ENCODE measurements at regions not wholly inside any gene's neighbourhood (a gene's known extent, or its start where the extent isn't known, plus 50 kb on each side); places are given as distances from the start of the nearest gene placed in this dataset.

DNA sequence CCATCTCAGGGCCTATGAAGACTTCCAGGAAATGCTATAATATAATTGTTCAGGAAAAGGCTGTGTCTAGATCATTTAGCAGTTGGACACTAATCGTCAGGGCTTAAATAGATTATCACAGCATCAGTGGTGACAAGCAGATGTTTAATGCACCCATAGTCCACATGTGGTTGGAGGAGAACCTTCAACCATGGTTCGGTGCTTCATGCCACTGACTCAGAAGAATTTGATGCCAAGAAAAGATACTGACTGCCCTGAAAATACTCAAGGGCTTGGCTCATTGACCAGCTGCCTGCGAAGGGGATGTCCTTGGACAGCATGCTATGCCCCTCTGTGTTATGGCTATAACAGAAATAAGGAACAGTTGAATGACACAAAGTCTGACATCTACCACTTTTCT, 175.7 kb downstream of the HHIPL2 start:
- H3K27me3 Mint-ChIP-seq: no peaks in the 10 kb centered on the region
- no peaks in the 10 kb centered on the region for H3K4me1 Mint-ChIP-seq
- ATAC-seq (ENCODE audit: low read depth) (no peak), DNase-seq (no peak)
- H3K4me3 Mint-ChIP-seq: no peak overlapping the region
- H3K36me3 Mint-ChIP-seq: no peaks in the 10 kb centered on the region
- H3K9me3 Mint-ChIP-seq: no peaks in the 10 kb centered on the region
- POLR2A ChIA-PET: no interaction called here
- H3K27ac Mint-ChIP-seq: no peak overlapping the region

DNA sequence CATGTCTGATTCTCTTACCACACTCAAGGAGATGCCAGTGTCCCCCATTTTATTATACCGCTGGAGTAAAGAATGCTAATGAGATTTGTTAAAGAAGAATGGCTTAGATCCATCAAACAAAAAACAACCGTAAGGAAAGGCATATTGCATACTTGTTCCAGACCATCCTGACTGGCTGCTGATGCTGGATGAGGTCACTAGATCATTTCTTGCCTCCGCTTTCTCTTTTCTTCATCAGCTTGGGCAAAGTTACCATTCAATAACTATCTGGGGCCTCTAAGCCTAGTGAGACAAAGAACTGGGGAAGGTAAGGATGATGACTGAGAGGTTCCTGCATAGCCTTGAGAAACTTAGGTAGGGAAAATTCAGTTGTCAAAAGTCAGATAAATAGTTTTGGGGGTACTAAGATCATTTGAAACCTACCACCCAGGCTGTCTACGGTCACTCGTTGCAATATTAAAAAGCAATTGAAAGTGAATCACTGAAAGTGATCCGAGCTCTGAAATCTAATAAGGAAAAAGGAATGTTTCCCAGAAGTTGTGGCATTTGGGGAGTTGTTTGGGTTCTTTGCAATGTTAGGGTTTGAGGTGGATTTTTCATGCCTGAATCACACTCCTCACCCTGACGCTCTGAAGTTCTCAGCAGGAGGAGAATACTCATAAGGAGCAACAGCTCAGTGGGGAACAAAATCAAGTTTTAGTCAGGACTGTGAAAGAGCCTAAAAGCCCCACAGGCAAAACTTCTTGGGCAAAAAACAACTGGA, 176.8 kb downstream of the HHIPL2 start:
- H3K36me3 Mint-ChIP-seq: no peaks in the 10 kb centered on the region
- ATAC-seq (ENCODE audit: low read depth) (no peak), DNase-seq (no peak)
- H3K27me3 Mint-ChIP-seq: no peaks in the 10 kb centered on the region
- no peaks in the 10 kb centered on the region for H3K9me3 Mint-ChIP-seq
- H3K4me3 Mint-ChIP-seq: no peak overlapping the region
- POLR2A ChIA-PET: no interaction called here
- H3K27ac Mint-ChIP-seq: no peak overlapping the region
- no peaks in the 10 kb centered on the region for H3K4me1 Mint-ChIP-seq

DNA sequence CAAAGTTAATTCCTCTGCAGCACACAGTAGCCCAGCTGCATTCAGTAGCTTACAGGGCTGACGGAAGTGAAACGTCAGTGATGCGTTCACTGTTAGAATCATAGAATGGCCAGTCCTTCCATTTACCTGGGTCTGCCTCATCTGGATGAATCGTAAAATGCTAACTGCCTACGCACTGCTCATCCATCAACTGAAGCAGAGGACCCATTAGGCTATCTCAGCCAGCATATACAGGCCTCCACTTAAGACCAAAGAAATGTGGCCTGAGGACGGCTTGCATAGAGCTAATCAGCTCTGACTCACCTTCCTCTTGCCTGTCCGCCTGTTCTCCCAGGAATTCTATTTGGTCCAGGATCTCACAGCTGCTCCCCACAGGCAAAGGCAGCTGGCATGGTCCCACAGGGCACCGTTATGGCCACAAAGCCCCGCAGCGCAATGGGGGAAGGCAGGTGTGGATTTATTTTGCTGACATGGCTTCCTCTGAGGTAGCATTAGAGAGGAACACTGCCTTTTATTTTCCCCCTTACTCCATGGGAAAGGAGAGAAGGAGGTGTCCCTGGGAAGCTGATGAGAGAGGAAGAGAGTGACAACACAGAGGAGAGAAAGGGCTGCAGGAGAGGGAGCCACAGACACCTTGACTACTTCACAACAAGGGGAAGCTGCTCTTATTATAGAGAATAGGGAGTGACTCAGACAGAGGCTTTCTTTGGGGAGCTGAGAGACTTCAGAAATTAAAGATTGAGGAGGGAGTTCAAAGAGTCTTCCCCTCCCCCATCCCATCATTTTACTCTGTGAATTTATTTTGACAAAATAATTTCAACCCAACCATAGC, 177.6 kb downstream of the HHIPL2 start:
- POLR2A ChIA-PET: no interaction called here
- Mint-ChIP-seq H3K27ac (no peak overlapping the region), H3K4me1 (no peaks in the 10 kb centered on the region), H3K36me3 (no peaks in the 10 kb centered on the region), H3K9me3 (no peaks in the 10 kb centered on the region), H3K27me3 (no peaks in the 10 kb centered on the region), H3K4me3 (no peak overlapping the region)
- no peak for DNase-seq
- ATAC-seq (ENCODE audit: low read depth): no peak

DNA sequence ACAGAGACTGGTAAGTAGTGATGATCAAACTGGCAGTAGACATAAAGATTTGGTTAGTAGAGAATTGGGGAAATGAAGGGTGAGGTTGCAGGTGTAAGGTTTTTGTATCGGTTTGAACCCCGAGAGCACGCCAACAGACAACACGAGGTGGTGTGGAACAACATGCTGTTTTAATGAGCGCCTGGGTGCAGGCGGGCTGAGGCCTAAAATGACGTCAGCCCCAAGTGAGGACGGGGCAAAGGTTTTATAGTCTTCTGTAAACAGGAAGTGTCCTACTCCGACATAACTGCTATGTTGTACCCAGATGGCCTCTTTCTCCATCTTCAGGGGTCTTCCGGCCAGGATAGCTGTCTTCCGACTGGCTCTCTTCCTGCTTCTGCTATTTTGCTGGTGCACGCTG, 178.8 kb downstream of the HHIPL2 start:
- Mint-ChIP-seq H3K27me3 (no peaks in the 10 kb centered on the region), H3K4me3 (no peak overlapping the region), H3K36me3 (no peaks in the 10 kb centered on the region), H3K4me1 (no peaks in the 10 kb centered on the region), H3K27ac (no peak overlapping the region), H3K9me3 (no peaks in the 10 kb centered on the region)
- no peak for ATAC-seq (ENCODE audit: low read depth)
- POLR2A ChIA-PET: no interaction called here
- DNase-seq: no peak

DNA sequence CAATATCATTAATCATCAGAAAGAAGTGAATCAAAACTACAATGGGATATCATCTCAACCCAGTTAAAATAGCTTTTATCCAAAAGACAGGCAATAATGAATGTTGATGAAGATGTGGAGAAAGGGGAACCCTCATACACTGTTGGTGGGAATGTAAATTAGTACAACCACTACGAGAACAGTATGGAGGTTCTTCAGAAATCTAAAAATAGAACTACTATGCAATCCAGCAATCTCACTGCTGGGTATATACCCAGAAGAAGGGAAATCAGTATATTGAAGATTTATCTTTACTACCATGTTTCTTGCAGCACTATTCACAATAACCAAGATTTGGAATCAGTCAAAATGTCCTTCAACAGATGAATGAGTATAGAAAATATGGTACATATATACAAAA, 189.8 kb downstream of the HHIPL2 start:
- POLR2A ChIA-PET: no interaction called here
- H3K27ac Mint-ChIP-seq: no peak overlapping the region
- no peak for DNase-seq
- no peak for ATAC-seq (ENCODE audit: low read depth)
- H3K9me3 Mint-ChIP-seq: peaks cover 5% of the 10 kb centered on the region
- no peaks in the 10 kb centered on the region for H3K27me3 Mint-ChIP-seq
- H3K36me3 Mint-ChIP-seq: no peaks in the 10 kb centered on the region
- no peaks in the 10 kb centered on the region for H3K4me1 Mint-ChIP-seq
- no peak overlapping the region for H3K4me3 Mint-ChIP-seq

DNA sequence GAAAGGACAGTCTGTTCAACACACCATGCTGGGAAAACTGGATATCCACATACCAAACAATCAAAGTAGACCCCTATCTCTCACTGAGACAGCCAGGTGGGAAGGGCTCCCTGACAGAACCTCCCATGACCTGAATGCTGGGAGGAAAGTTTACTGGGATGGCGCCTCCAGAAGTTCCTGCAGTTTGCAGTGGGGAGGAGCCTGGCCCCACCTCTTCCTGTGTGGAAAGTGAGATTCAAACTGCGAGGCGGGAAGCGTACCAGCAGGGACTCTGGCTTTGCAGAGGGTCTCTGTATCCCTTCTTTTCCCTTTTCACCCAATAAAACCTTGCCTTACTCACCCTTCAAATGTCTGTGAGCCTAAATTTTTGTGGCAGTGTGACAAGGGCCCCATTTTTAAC, 190.7 kb downstream of the HHIPL2 start:
- ATAC-seq (ENCODE audit: low read depth): no peak
- Mint-ChIP-seq H3K27ac (no peak overlapping the region), H3K36me3 (no peaks in the 10 kb centered on the region), H3K4me1 (no peaks in the 10 kb centered on the region), H3K27me3 (no peaks in the 10 kb centered on the region), H3K9me3 (peaks cover 5% of the 10 kb centered on the region), H3K4me3 (no peak overlapping the region)
- no peak for DNase-seq
- POLR2A ChIA-PET: no interaction called here

DNA sequence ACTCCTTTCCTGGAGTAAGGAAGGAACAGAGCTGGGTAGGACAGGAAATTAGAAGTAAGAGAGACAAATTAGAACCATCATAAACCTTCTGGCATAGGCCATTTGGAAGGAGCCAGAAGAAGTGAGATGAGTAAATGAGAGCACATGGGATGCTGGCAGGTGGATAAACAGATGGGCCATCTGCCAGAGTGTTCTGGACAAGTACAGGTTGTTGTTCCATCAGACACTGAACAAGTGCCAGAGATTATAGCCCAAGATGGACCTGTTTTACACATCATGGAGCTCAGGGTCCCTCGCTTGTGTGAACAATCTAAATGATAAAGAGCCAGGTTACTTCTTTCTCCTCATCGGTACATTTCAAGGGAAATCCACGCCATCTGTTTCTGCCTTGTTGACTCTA, 200.3 kb downstream of the HHIPL2 start:
- no peaks in the 10 kb centered on the region for H3K4me1 Mint-ChIP-seq
- DNase-seq: no peak
- no peaks in the 10 kb centered on the region for H3K27me3 Mint-ChIP-seq
- peaks cover 2% of the 10 kb centered on the region for H3K9me3 Mint-ChIP-seq
- no peaks in the 10 kb centered on the region for H3K36me3 Mint-ChIP-seq
- no peak overlapping the region for H3K27ac Mint-ChIP-seq
- no peak overlapping the region for H3K4me3 Mint-ChIP-seq
- ATAC-seq (ENCODE audit: low read depth): no peak
- POLR2A ChIA-PET: no interaction called here

DNA sequence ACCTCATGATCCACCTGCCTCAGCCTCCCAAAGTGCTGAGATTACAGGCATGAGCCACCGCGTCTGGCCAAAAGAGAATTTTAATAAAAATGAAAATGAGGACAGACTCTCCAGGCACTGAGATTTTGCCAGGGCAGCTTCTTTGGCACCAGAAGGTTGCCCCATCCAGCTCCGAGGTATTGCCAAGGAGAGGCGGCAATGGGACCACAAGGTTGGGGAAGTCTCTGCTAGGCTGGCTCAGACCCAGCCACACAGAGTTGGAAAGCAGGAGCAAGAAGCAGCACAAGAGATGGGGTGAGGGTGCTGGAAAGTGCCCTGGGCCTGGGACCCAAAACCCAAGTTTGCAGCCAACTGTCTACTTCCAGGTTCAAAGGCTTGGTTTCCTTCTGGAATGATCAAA, 200.9 kb downstream of the HHIPL2 start:
- no peaks in the 10 kb centered on the region for H3K4me1 Mint-ChIP-seq
- no peaks in the 10 kb centered on the region for H3K36me3 Mint-ChIP-seq
- POLR2A ChIA-PET: no interaction called here
- no peak overlapping the region for H3K27ac Mint-ChIP-seq
- ATAC-seq (ENCODE audit: low read depth) (no peak), DNase-seq (no peak)
- H3K27me3 Mint-ChIP-seq: no peaks in the 10 kb centered on the region
- no peak overlapping the region for H3K4me3 Mint-ChIP-seq
- peaks cover 2% of the 10 kb centered on the region for H3K9me3 Mint-ChIP-seq

DNA sequence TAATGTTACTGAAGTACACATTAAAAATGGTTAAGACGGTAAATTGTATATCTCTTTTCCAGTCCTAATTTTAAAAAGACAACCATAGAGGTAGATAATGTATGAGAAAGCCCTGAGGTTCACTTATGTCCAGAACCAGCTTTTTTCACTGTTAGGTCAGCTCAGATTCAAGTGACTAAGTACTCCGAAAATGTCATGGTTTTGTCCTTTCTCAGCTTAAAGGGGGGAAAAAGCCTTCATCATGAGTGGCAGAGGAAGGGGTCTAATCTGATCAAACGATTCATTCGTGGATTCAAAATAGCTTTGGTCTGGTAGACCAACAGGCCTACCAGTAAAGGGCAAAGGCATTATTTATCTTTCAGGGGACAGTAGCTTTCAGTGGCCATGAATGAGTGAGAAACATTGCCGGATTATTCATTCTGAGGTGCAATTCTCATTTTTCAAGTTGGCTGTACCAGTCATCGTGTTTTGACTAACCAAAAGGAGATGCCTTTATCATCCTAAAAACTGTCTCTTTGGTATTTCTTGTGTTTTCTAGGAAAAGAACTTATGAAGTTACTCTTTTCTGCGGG, 208.4 kb downstream of the HHIPL2 start:
- ATAC-seq (ENCODE audit: low read depth): no peak
- Mint-ChIP-seq H3K9me3 (no peaks in the 10 kb centered on the region), H3K4me1 (no peaks in the 10 kb centered on the region), H3K4me3 (no peak overlapping the region), H3K27me3 (no peaks in the 10 kb centered on the region), H3K36me3 (no peaks in the 10 kb centered on the region), H3K27ac (no peak overlapping the region)
- POLR2A ChIA-PET: no interaction called here
- DNase-seq: no peak

DNA sequence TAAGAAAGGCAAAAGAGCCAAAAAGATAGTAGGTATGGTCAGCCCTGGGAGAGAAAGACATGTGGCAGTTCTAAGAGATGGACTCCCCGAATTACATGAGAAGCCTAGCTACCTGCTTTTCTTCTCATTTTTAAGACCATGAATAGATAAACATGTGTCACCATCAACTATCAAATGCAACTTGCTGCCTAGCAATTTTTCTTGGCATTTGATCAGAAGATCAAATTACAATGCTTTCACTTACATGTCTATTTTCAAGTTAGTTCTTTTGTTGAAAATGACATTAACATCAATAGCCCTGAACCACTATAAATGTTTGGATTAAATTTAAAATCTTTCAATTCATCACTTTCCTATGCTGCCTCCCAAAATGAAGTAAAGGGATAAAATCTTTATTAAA, 212.3 kb downstream of the HHIPL2 start:
- Mint-ChIP-seq H3K4me1 (no peaks in the 10 kb centered on the region), H3K27me3 (no peaks in the 10 kb centered on the region), H3K9me3 (no peaks in the 10 kb centered on the region), H3K27ac (no peak overlapping the region), H3K4me3 (no peak overlapping the region), H3K36me3 (no peaks in the 10 kb centered on the region)
- ATAC-seq (ENCODE audit: low read depth): no peak
- POLR2A ChIA-PET: no interaction called here
- no peak for DNase-seq

DNA sequence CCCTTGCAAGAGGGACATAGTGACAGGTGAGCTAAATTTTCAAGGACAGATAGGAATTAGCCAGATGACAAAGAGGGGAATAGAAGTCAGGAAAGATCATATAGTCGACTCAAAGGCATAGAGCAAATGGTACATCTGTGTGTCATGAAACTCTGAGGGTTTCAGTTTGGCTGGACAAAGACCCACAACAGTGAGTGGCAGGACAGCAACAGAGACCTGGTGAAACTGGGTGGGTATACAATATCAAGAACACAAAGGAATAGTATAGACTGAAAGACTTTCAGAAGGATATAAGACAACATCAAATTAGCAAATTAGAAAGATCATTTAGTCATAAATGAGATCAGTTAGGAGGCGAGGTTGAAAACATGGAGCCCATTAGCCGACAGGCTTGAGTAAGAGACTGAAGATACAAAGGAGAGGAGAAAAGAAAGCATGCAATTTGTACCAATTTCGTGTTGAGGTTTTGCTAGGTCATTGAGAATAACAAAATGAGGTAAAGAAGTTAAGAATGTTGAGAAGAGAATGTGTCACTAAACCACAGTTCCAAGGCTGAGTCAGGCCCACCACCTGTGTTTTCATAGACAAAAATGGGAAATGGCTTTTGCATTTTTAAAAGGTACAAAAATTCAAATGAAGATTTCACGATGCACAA, 213.8 kb downstream of the HHIPL2 start:
- peaks cover 1% of the 10 kb centered on the region for H3K9me3 Mint-ChIP-seq
- POLR2A ChIA-PET: no interaction called here
- DNase-seq (no peak), ATAC-seq (ENCODE audit: low read depth) (no peak)
- no peak overlapping the region for H3K27ac Mint-ChIP-seq
- no peaks in the 10 kb centered on the region for H3K27me3 Mint-ChIP-seq
- no peak overlapping the region for H3K4me3 Mint-ChIP-seq
- no peaks in the 10 kb centered on the region for H3K36me3 Mint-ChIP-seq
- no peaks in the 10 kb centered on the region for H3K4me1 Mint-ChIP-seq

DNA sequence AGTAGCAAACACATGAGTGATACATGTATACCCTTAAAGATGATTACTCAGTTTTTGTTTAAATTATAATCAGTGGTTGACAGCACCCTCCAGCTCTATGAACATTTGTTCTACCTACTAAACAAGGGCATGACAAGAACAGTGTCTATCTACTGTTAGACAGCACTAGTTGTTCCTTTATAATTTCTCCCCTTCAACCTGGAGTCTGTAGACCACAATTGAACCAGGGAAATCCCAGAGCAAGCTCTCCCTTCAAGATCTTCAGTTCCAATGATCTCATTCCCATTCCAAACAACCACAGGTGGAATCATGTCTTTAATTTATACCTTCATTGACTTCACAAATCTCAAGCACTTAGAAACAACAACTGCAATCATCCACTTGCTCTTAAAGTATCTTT, 216.1 kb downstream of the HHIPL2 start:
- H3K36me3 Mint-ChIP-seq: no peaks in the 10 kb centered on the region
- no peaks in the 10 kb centered on the region for H3K27me3 Mint-ChIP-seq
- POLR2A ChIA-PET: no interaction called here
- no peak overlapping the region for H3K27ac Mint-ChIP-seq
- H3K9me3 Mint-ChIP-seq: peaks cover 1% of the 10 kb centered on the region
- H3K4me1 Mint-ChIP-seq: no peaks in the 10 kb centered on the region
- ATAC-seq (ENCODE audit: low read depth) (no peak), DNase-seq (no peak)
- H3K4me3 Mint-ChIP-seq: no peak overlapping the region

DNA sequence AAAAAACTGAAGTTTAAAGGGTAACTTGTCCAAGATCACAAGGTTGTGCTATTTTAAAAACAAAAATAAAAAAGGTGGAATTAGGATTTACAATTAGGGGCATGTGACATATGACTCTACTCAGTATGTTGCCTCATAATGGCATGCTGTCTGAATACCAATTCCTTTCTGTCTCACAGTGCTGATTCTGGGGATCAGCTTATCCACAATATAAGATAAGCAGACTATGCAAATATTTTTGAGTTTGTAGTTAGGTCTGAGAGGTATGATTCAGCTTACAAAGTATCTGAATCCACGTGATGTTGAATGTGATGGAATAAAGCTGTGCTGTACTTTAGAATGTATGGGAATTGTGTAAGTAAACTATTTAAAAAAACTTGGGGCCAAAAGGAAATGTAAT, 216.6 kb downstream of the HHIPL2 start:
- H3K27me3 Mint-ChIP-seq: no peaks in the 10 kb centered on the region
- peaks cover 1% of the 10 kb centered on the region for H3K9me3 Mint-ChIP-seq
- no peak for DNase-seq
- ATAC-seq (ENCODE audit: low read depth): no peak
- H3K4me3 Mint-ChIP-seq: no peak overlapping the region
- no peak overlapping the region for H3K27ac Mint-ChIP-seq
- POLR2A ChIA-PET: no interaction called here
- no peaks in the 10 kb centered on the region for H3K36me3 Mint-ChIP-seq
- H3K4me1 Mint-ChIP-seq: no peaks in the 10 kb centered on the region

Data from activated naive CD8-positive, alpha-beta T cell treated with anti-CD3 and anti-CD28 coated beads, Interleukin-2, amount 10 ng/mL, durations not matched to agents 7 days and 5 days (primary cell).